H9 (cell line): ENCODE measurements at regions not wholly inside any gene's neighbourhood (a gene's known extent, or its start where the extent isn't known, plus 50 kb on each side); places are given as distances from the start of the nearest gene placed in this dataset.

Source experiments
- DNase-seq: peaks from one replicate; pipeline ENCODE4 v3.0.0-alpha.2; 2017
- H2AFZ ChIP-seq: one replicate; pipeline ENCODE4 v1.6.1; 2013; ENCODE audit warnings: mild to moderate bottlenecking, low read length, control low read depth, moderate library complexity
- H2AK5ac ChIP-seq: 2 replicates; pipeline ENCODE4 v1.6.1; 2013; ENCODE audit warnings: low read length, control low read depth, mixed read lengths; ENCODE audit not compliant: insufficient read length
- H2BK120ac ChIP-seq: one replicate; pipeline ENCODE4 v1.6.1; 2013; ENCODE audit warnings: low read depth, mild to moderate bottlenecking, low read length, control low read depth, inconsistent platforms; ENCODE audit not compliant: poor library complexity, severe bottlenecking
- H2BK12ac ChIP-seq: 2 replicates; pipeline ENCODE4 v1.6.1; 2013; ENCODE audit warnings: low read length, control low read depth, mixed read lengths, low read depth; ENCODE audit not compliant: insufficient read length
- H2BK15ac ChIP-seq: 2 replicates; pipeline ENCODE4 v1.6.1; 2013; ENCODE audit warnings: low read depth, low read length, control low read depth
- H2BK20ac ChIP-seq: one replicate; pipeline ENCODE4 v1.6.1; 2013; ENCODE audit warnings: low read depth, mild to moderate bottlenecking, low read length, control low read depth, inconsistent platforms; ENCODE audit not compliant: poor library complexity, severe bottlenecking
- H2BK5ac ChIP-seq: 2 replicates; pipeline ENCODE4 v1.6.1; 2013; ENCODE audit warnings: low read length, control low read depth, mixed read lengths; ENCODE audit not compliant: insufficient read length
- H3K14ac ChIP-seq: 2 replicates; pipeline ENCODE4 v1.6.1; 2013; ENCODE audit warnings: low read length, control low read depth; ENCODE audit not compliant: insufficient read depth
- H3K18ac ChIP-seq: 2 replicates; pipeline ENCODE4 v1.6.1; 2013; ENCODE audit warnings: low read depth, mild to moderate bottlenecking, mixed read lengths, low read length, control low read depth; ENCODE audit not compliant: insufficient read length
- H3K23ac ChIP-seq: 2 replicates; pipeline ENCODE4 v1.6.1; 2013; ENCODE audit warnings: low read length, control low read depth, mixed read lengths, low read depth; ENCODE audit not compliant: insufficient read length
- H3K23me2 ChIP-seq: 2 replicates; pipeline ENCODE4 v1.6.1; 2013; ENCODE audit warnings: low read depth, mild to moderate bottlenecking, mixed read lengths, low read length, control low read depth; ENCODE audit not compliant: insufficient read length, poor library complexity, severe bottlenecking
- H3K27ac ChIP-seq: 2 replicates; pipeline ENCODE4 v1.5.1; 2013; ENCODE audit warnings: low read length, control low read depth, mixed read lengths, low read depth; ENCODE audit not compliant: insufficient read length
- H3K27me3 ChIP-seq: 2 replicates; pipeline ENCODE4 v1.6.1; 2013; ENCODE audit warnings: low read length, control low read depth, inconsistent platforms; ENCODE audit not compliant: insufficient read depth
- H3K4ac ChIP-seq: 2 replicates; pipeline ENCODE4 v1.6.1; 2013; ENCODE audit warnings: low read depth, mild to moderate bottlenecking, control low read depth, inconsistent platforms, low read length, moderate library complexity
- H3K4me1 ChIP-seq: 2 replicates; pipeline ENCODE4 v1.6.1; 2013; ENCODE audit warnings: low read length, control low read depth, inconsistent platforms; ENCODE audit not compliant: insufficient read depth
- H3K4me2 ChIP-seq: 2 replicates; pipeline ENCODE4 v1.6.1; 2013; ENCODE audit warnings: low read length, control low read depth, mixed read lengths; ENCODE audit not compliant: insufficient read length, insufficient read depth
- H3K56ac ChIP-seq: 2 replicates; pipeline ENCODE4 v1.6.1; 2013; ENCODE audit warnings: low read depth, mild to moderate bottlenecking, mixed read lengths, low read length, control low read depth; ENCODE audit not compliant: insufficient read length
- H3K79me1 ChIP-seq: 2 replicates; pipeline ENCODE4 v1.6.1; 2013; ENCODE audit warnings: low read depth, mild to moderate bottlenecking, moderate library complexity, low read length, control low read depth, inconsistent platforms; ENCODE audit not compliant: insufficient read depth, poor library complexity, severe bottlenecking
- H3K79me2 ChIP-seq: 2 replicates; pipeline ENCODE4 v1.6.1; 2013; ENCODE audit warnings: low read length, control low read depth, inconsistent platforms; ENCODE audit not compliant: insufficient read depth
- H3K9ac ChIP-seq: 2 replicates; pipeline ENCODE4 v1.6.1; 2013; ENCODE audit warnings: low read length, control low read depth, mixed read lengths; ENCODE audit not compliant: insufficient read length; ENCODE audit errors: extremely low read depth
- H3K9me3 ChIP-seq: one replicate; pipeline ENCODE4 v1.6.1; 2013; ENCODE audit warnings: low read depth, low read length, inconsistent platforms; ENCODE audit not compliant: control insufficient read depth
- H3T11ph ChIP-seq: one replicate; pipeline ENCODE4 v1.6.1; 2013; ENCODE audit warnings: mild to moderate bottlenecking, low read length, control low read depth, inconsistent platforms
- H4K20me1 ChIP-seq: one replicate; pipeline ENCODE4 v1.6.1; 2013; ENCODE audit not compliant: control insufficient read depth, insufficient read length, insufficient read depth
- H4K5ac ChIP-seq: 2 replicates; pipeline ENCODE4 v1.6.1; 2013; ENCODE audit warnings: low read depth, mild to moderate bottlenecking, mixed read lengths, low read length, control low read depth; ENCODE audit not compliant: insufficient read length
- H4K8ac ChIP-seq: replicated peaks from 2 replicates; pipeline ENCODE4 v1.6.1; 2013; ENCODE audit warnings: low read length, control low read depth, mixed read lengths, low read depth; ENCODE audit not compliant: insufficient read length
- H4K91ac ChIP-seq: 2 replicates; pipeline ENCODE4 v1.6.1; 2013; ENCODE audit warnings: low read depth, mild to moderate bottlenecking, moderate library complexity, mixed read lengths, low read length, control low read depth; ENCODE audit not compliant: insufficient read length
- H3K27ac Mint-ChIP-seq, 3 experiments: 2 replicates in 2 of 3; 3 replicates in 1 of 3; pipeline ENCODE4 v1.8.0; 2020 to 2021; ENCODE audit warnings: mixed read lengths in 3 of 3, mild to moderate bottlenecking in 1 of 3, moderate library complexity in 1 of 3
- H3K27me3 Mint-ChIP-seq: 2 replicates; pipeline ENCODE4 v1.8.0; 2021; ENCODE audit warnings: low read depth, mild to moderate bottlenecking, moderate library complexity, mixed read lengths
- H3K36me3 Mint-ChIP-seq, 3 experiments: 2 replicates in 2 of 3; 3 replicates in 1 of 3; pipeline ENCODE4 v1.8.0; 2020 to 2021; ENCODE audit warnings: low read depth in 3 of 3, mixed read lengths in 3 of 3; ENCODE audit not compliant: insufficient read depth in 1 of 3
- H3K4me1 Mint-ChIP-seq, 2 experiments: 2 replicates each; pipeline ENCODE4 v1.8.0; 2020; ENCODE audit warnings: mixed read lengths in 2 of 2
- H3K4me3 Mint-ChIP-seq, 2 experiments: 2 replicates in 1 of 2; 3 replicates in 1 of 2; pipeline ENCODE4 v1.8.0; 2020 to 2021; ENCODE audit warnings: mild to moderate bottlenecking in 2 of 2, mixed read lengths in 2 of 2, moderate library complexity in 1 of 2
- H3K9me3 Mint-ChIP-seq, 2 experiments: 2 replicates in 1 of 2; 3 replicates in 1 of 2; pipeline ENCODE4 v1.8.0; 2020; ENCODE audit warnings: mild to moderate bottlenecking in 2 of 2, mixed read lengths in 2 of 2, moderate library complexity in 1 of 2
- CTCF ChIP-seq: fragments of 200-600 bp; sonication (generic); conservative IDR thresholded peaks from 3 replicates; pipeline ENCODE4 v1.8.0; 2021; ENCODE audit warnings: antibody characterized with exemption, mild to moderate bottlenecking
- WGBS: extraction: QIAGEN DNeasy Blood & Tissue Kit; methylation state at CpG from one replicate; pipeline ENCODE4 v1.1.7; 2013; ENCODE audit warnings: missing lambda C conversion rate, low lambda C conversion rate, mixed read lengths; ENCODE audit not compliant: insufficient read length; ENCODE audit errors: extremely low coverage; 5-methylcytosine and 5-hydroxymethylcytosine counted together

- no peak overlapping the region for H2BK15ac ChIP-seq
- H4K91ac ChIP-seq: no peak overlapping the region
- H3K79me2 ChIP-seq: no peaks in the 10 kb centered on the region
- H2BK5ac ChIP-seq: no peak overlapping the region
- H3K56ac ChIP-seq: no peak overlapping the region
- no peak for TF ChIP-seq CTCF
- WGBS: no CpG with 5 or more reads among the region's 9 CpGs
- H4K5ac ChIP-seq: no peak overlapping the region
- no peak overlapping the region for H3K27ac ChIP-seq
- no peak for DNase-seq
- H3K14ac ChIP-seq: no peak overlapping the region
- no peak overlapping the region for H2AK5ac ChIP-seq
- Mint-ChIP-seq H3K36me3 (no peaks in the 10 kb centered on the region), H3K9me3 (no peaks in the 10 kb centered on the region), H3K27ac (no peak overlapping the region), H3K4me1 (peaks cover 0 to 4% of the 10 kb centered on the region in 2 experiments; a peak in 2 of 4 replicates), H3K27me3 (peaks cover 12% of the 10 kb centered on the region), H3K4me3 (no peak overlapping the region)
- no peaks in the 10 kb centered on the region for H3K79me1 ChIP-seq
- no peaks in the 10 kb centered on the region for H4K20me1 ChIP-seq
- no peaks in the 10 kb centered on the region for H3K9me3 ChIP-seq
- H2BK120ac ChIP-seq: no peak overlapping the region
- H3K4me2 ChIP-seq: no peak overlapping the region
- H4K8ac ChIP-seq: no peak overlapping the region
- H3K23ac ChIP-seq: no peak overlapping the region
- H3K4ac ChIP-seq: no peak overlapping the region
- H3K18ac ChIP-seq: no peak overlapping the region
- H3K9ac ChIP-seq: no peak overlapping the region
- H2BK12ac ChIP-seq: no peak overlapping the region
- no peak overlapping the region for H3T11ph ChIP-seq
- no peak overlapping the region for H2AFZ ChIP-seq
- no peaks in the 10 kb centered on the region for H3K27me3 ChIP-seq
- H2BK20ac ChIP-seq: no peak overlapping the region
- no peaks in the 10 kb centered on the region for H3K23me2 ChIP-seq
- no peaks in the 10 kb centered on the region for H3K4me1 ChIP-seq
Measured at GRCh38 chr1:5491207-5491904, 500.9 kb downstream of the NPHP4 start.
